HepG2 (cell line): ENCODE measurements at regions not wholly inside any gene's neighbourhood (a gene's known extent, or its start where the extent isn't known, plus 50 kb on each side); places are given as distances from the start of the nearest gene placed in this dataset.
"Not testable (repeated sequence)": the region's sequence is repeated elsewhere in the genome, so short reads cannot be mapped to it uniquely, and the experiment has no call there.

Experiments used
- ATAC-seq: fragments of 200-7000 bp; cut with Tn5 transposase; 3 replicates; pipeline ENCODE4 v1.9.1; 2020; ENCODE audit warnings: mild to moderate bottlenecking, moderate library complexity
- BruUV-seq: library from RNA; stranded (reverse); fragments of 400-500 nt; replicated peaks from 2 replicates; lab custom pipeline; 2021; lab: Mats Ljungman, UMichigan
- CTCF ChIA-PET: fragments of 300-600 bp; formaldehyde crosslinking; extraction: SDS; loops from one replicate; lab custom pipeline; 2021; ENCODE audit warnings: low total read pairs, inconsistent platforms, low intra/inter-chr PET ratio; lab: Yijun Ruan, JAX
- POLR2A ChIA-PET: fragments of 350-600 bp; sonication (Branson Sonifier 250); formaldehyde crosslinking; loops from one replicate; lab custom pipeline; 2020; ENCODE audit warnings: antibody characterized with exemption, inconsistent platforms; lab: Yijun Ruan, JAX
- DNase-seq: peaks from one replicate; pipeline ENCODE4 v3.0.0-alpha.2; 2015; ENCODE audit warnings: low spot score
- FAIRE-seq: peaks from 3 replicates; lab custom pipeline; 2011; peaks lifted over from hg19 to GRCh38; lab: Jason Lieb, UNC
- H2AFZ ChIP-seq: one replicate; pipeline ENCODE4 v1.6.1; 2011; ENCODE audit warnings: low read length, inconsistent platforms
- H3K27ac ChIP-seq: fragments of 300-600 bp; 3 replicates; pipeline ENCODE4 v1.8.0; 2011; ENCODE audit warnings: mixed run types, mild to moderate bottlenecking, mixed read lengths, low read length, inconsistent platforms; ENCODE audit not compliant: insufficient read depth; ENCODE audit errors: extremely low read length
- H3K27me3 ChIP-seq, 2 experiments: fragments of 200-600 bp in 1 of 2; 2 replicates in 1 of 2; 3 replicates in 1 of 2; pipeline versions ENCODE4 v1.6.0 to v1.8.0; 2011; ENCODE audit warnings: low read length in 2 of 2, mild to moderate bottlenecking in 2 of 2, moderate library complexity in 2 of 2, inconsistent platforms in 1 of 2; ENCODE audit not compliant: insufficient read depth in 2 of 2, control insufficient read depth in 1 of 2
- H3K36me3 ChIP-seq, 2 experiments: fragments of 200-600 bp in 1 of 2; replicated peaks in 1 of 2; 2 replicates in 1 of 2; 3 replicates in 1 of 2; pipeline versions ENCODE4 v1.5.1 to v1.8.0; 2011; ENCODE audit warnings: low read length in 2 of 2, inconsistent platforms in 1 of 2; ENCODE audit not compliant: insufficient read depth in 2 of 2, control insufficient read depth in 1 of 2
- H3K4me1 ChIP-seq: 2 replicates; pipeline ENCODE4 v1.5.1; 2012; ENCODE audit warnings: low read length, inconsistent platforms; ENCODE audit not compliant: insufficient read depth
- H3K4me2 ChIP-seq: 2 replicates; pipeline ENCODE4 v1.6.0; 2011; ENCODE audit warnings: low read depth, low read length, inconsistent platforms
- H3K4me3 ChIP-seq, 3 experiments: fragments of 200-600 bp in 1 of 3; sonication (generic), shearing (Covaris generic) in 1 of 3; replicated peaks in 1 of 3; 2 replicates each; pipeline ENCODE4 v1.5.1; 2011 to 2016; ENCODE audit warnings: low read length in 3 of 3, inconsistent platforms in 2 of 3, low read depth in 2 of 3, mild to moderate bottlenecking in 2 of 3, control low read depth in 1 of 3, mixed read lengths in 1 of 3; ENCODE audit not compliant: insufficient read depth in 1 of 3
- H3K79me2 ChIP-seq: one replicate; pipeline ENCODE4 v1.6.1; 2011; ENCODE audit warnings: low read length, inconsistent platforms; ENCODE audit not compliant: insufficient read depth
- H3K9ac ChIP-seq: 2 replicates; pipeline ENCODE4 v1.6.0; 2011; ENCODE audit warnings: mild to moderate bottlenecking, low read depth, low read length, inconsistent platforms; ENCODE audit not compliant: insufficient read depth
- H3K9me3 ChIP-seq: 2 replicates; pipeline ENCODE4 v1.5.1; 2012; ENCODE audit warnings: mild to moderate bottlenecking, low read length
- H4K20me1 ChIP-seq: 2 replicates; pipeline ENCODE4 v1.6.0; 2011; ENCODE audit warnings: inconsistent platforms, mild to moderate bottlenecking, low read length, moderate library complexity; ENCODE audit not compliant: insufficient read depth
- ATAD3A ChIP-seq: sonication (generic); formaldehyde crosslinking; IDR thresholded peaks from 2 replicates; pipeline ENCODE4 v1.4.0; 2020; ENCODE audit warnings: missing genetic modification reagents
- ATRX ChIP-seq: sonication (generic); formaldehyde crosslinking; IDR thresholded peaks from 2 replicates; pipeline ENCODE4 v1.4.0; 2020; ENCODE audit warnings: missing genetic modification reagents, borderline replicate concordance
- HOXA7 ChIP-seq: sonication (generic); formaldehyde crosslinking; IDR thresholded peaks from 2 replicates; pipeline ENCODE4 v1.8.1; 2022; ENCODE audit warnings: mild to moderate bottlenecking, missing genetic modification reagents, moderate library complexity
- JUN ChIP-seq: sonication (generic); formaldehyde crosslinking; IDR thresholded peaks from 2 replicates; pipeline ENCODE4 v1.4.0; 2020; ENCODE audit warnings: mild to moderate bottlenecking, missing genetic modification reagents
- MLLT10 ChIP-seq: sonication (generic); formaldehyde crosslinking; IDR thresholded peaks from 2 replicates; pipeline ENCODE4 v1.4.0; 2020; ENCODE audit warnings: missing genetic modification reagents
- POLR2G ChIP-seq: fragments of 200-400 bp; formaldehyde crosslinking; IDR thresholded peaks from 2 replicates; pipeline ENCODE4 v1.6.1; 2018; ENCODE audit warnings: mild to moderate bottlenecking, low read depth, low read length, moderate library complexity
- PRDM10 ChIP-seq: sonication (generic); formaldehyde crosslinking; IDR thresholded peaks from 2 replicates; pipeline ENCODE4 v1.4.0; 2020; ENCODE audit warnings: low read depth, missing genetic modification reagents
- STAT6 ChIP-seq: sonication (generic); formaldehyde crosslinking; IDR thresholded peaks from 2 replicates; pipeline ENCODE4 v1.4.0; 2020; ENCODE audit warnings: missing genetic modification reagents, mild to moderate bottlenecking, borderline replicate concordance
- ZNF616 ChIP-seq: sonication (generic); formaldehyde crosslinking; IDR thresholded peaks from 2 replicates; pipeline ENCODE4 v1.5.0; 2020; ENCODE audit warnings: low read depth, mild to moderate bottlenecking, missing genetic modification reagents
- ZNF678 ChIP-seq: sonication (generic); formaldehyde crosslinking; IDR thresholded peaks from 2 replicates; pipeline ENCODE4 v1.4.0; 2020; ENCODE audit warnings: mild to moderate bottlenecking, missing genetic modification reagents
- ZNF788 ChIP-seq: sonication (generic); formaldehyde crosslinking; IDR thresholded peaks from 2 replicates; pipeline ENCODE4 v1.5.0; 2020; ENCODE audit warnings: mild to moderate bottlenecking, missing genetic modification reagents, borderline replicate concordance
- ZSCAN31 ChIP-seq: sonication (generic); formaldehyde crosslinking; IDR thresholded peaks from 2 replicates; pipeline ENCODE4 v1.5.0; 2020; ENCODE audit warnings: low read depth, mild to moderate bottlenecking, missing genetic modification reagents
- WGBS: methylation state at CpG from one replicate; pipeline ENCODE4 v1.1.6; 2017; ENCODE audit warnings: low lambda C conversion rate; 5-methylcytosine and 5-hydroxymethylcytosine counted together
- in situ Hi-C: cut with HindIII; loops from 2 replicates; pipeline ENCODE4 v1.10.0; 2017; ENCODE audit warnings: low pct_unique_long_range_greater_than_20kb; ENCODE audit not compliant: extremely low pct_ligation_motif_present
- intact Hi-C: fragments of 100-400 bp; cut with micrococcal nuclease; formaldehyde crosslinking; loops from one replicate; pipeline ENCODE4 v1.10.0; 2022; ENCODE audit not compliant: unreplicated experiment

- FAIRE-seq, DNase-seq, H4K20me1 ChIP-seq, H3K9ac ChIP-seq, in situ Hi-C loops, POLR2A ChIA-PET, H3K27me3 ChIP-seq, H3K36me3 ChIP-seq, CTCF ChIA-PET, BruUV-seq, H3K9me3 ChIP-seq, H3K79me2 ChIP-seq, H3K4me2 ChIP-seq, H3K4me3 ChIP-seq, intact Hi-C loops, H3K27ac ChIP-seq, H2AFZ ChIP-seq, ATAC-seq: not testable (repeated sequence)
- 83% methylated on average over 1 of the region's 1 CpG for WGBS
- H3K4me1 ChIP-seq, result peaks cover 19% of the 10 kb centered on the region
Observed at GRCh38 chr3:56924700-56925099, 123.0 kb upstream of the ARHGEF3 start.

- in situ Hi-C loops, result no loop called here
- POLR2A ChIA-PET, result no interaction called here
- intact Hi-C loops, result no loop called here
- H3K79me2 ChIP-seq, result no peaks in the 10 kb centered on the region
- no peak overlapping the region for H3K27ac ChIP-seq
- no peaks in the 10 kb centered on the region for H3K27me3 ChIP-seq
- H3K9me3 ChIP-seq, result no peaks in the 10 kb centered on the region
- H3K36me3 ChIP-seq, result no peaks in the 10 kb centered on the region
- no peak overlapping the region for H3K4me2 ChIP-seq
- H3K9ac ChIP-seq, result no peak overlapping the region
- ATAC-seq (no peak), DNase-seq (no peak), FAIRE-seq (no peak)
- no peak overlapping the region for H3K4me3 ChIP-seq
- BruUV-seq, result no TSS peak
- 58% methylated on average over 3 of the region's 3 CpGs for WGBS
- H3K4me1 ChIP-seq, result peaks cover 12% of the 10 kb centered on the region
- CTCF ChIA-PET, result no interaction called here
- no peak overlapping the region for H2AFZ ChIP-seq
- no peaks in the 10 kb centered on the region for H4K20me1 ChIP-seq
- TF ChIP-seq ZNF788 (CRISPR knock-in tag) (no peak), PRDM10 (CRISPR knock-in tag) (no peak), STAT6 (CRISPR knock-in tag) (no peak), ZNF678 (CRISPR knock-in tag) (no peak), POLR2G (no peak), ATRX (CRISPR knock-in tag) (no peak), JUN (no peak), ZNF616 (CRISPR knock-in tag) (no peak), ATAD3A (no peak), ZSCAN31 (CRISPR knock-in tag) (no peak), MLLT10 (CRISPR knock-in tag) (no peak), HOXA7 (CRISPR knock-in tag) (no peak)
Observed at GRCh38 chr3:56923526-56924224, 121.9 kb upstream of the ARHGEF3 start.
